RWPE1 (cell line): ENCODE measurements at regions not wholly inside any gene's neighbourhood (a gene's known extent, or its start where the extent isn't known, plus 50 kb on each side); places are given as distances from the start of the nearest gene placed in this dataset.
A peak's percentile ranks its signal among the peaks of the same experiment; 100 is the strongest.

Experiments
- CTCF ChIA-PET: fragments of 350-600 bp; sonication (Branson Sonifier 250); formaldehyde crosslinking; extraction: SDS; loops from one replicate; lab custom pipeline; 2021; lab: Yijun Ruan, JAX
- POLR2A ChIA-PET: fragments of 400-600 bp; formaldehyde crosslinking; extraction: SDS; loops from one replicate; lab custom pipeline; 2020; ENCODE audit warnings: antibody characterized with exemption; ENCODE audit not compliant: low non-redundant PET; lab: Yijun Ruan, JAX
- DNase-seq: peaks from one replicate; pipeline ENCODE4 v3.0.0; 2012; ENCODE audit warnings: low spot score
- H3K27ac ChIP-seq: fragments of 450-650 bp; 2 replicates; pipeline ENCODE4 v1.5.1; 2017
- CTCF ChIP-seq: fragments of 450-650 bp; conservative IDR thresholded peaks from 2 replicates; pipeline ENCODE4 v1.5.1; 2017; ENCODE audit warnings: low read depth, mild to moderate bottlenecking

- DNase-seq, result no peak
- TF ChIP-seq CTCF, result no peak
- CTCF ChIA-PET, result interaction anchor here (0.6 to 0.7 kb wide), 2 partner anchors 57 to 245 kb away, joined by 3 to 4 read pairs; no protein-coding TSS in a partner anchor
- no peak overlapping the region for H3K27ac ChIP-seq
- POLR2A ChIA-PET, result no interaction called here
Measured at GRCh38 chr11:26896719-26897118, 97.2 kb upstream of the FIBIN start.

GRCh38 chr11:26898799-26899198, 95.1 kb upstream of the FIBIN start:
- no peak for TF ChIP-seq CTCF
- DNase-seq, result no peak
- no peak overlapping the region for H3K27ac ChIP-seq
- CTCF ChIA-PET, result no interaction called here
- POLR2A ChIA-PET, result no interaction called here

GRCh38 chr11:26901162-26901561, 92.8 kb upstream of the FIBIN start:
- no peak for DNase-seq
- ChIA-PET POLR2A (no interaction called here), CTCF (interaction anchor here (0.6 to 0.7 kb wide), 3 partner anchors 62 to 597 kb away, joined by 3 to 7 read pairs (median 3); no protein-coding TSS in a partner anchor)
- TF ChIP-seq CTCF, result no peak
- H3K27ac ChIP-seq, result no peak overlapping the region

- POLR2A ChIA-PET, result no interaction called here
- no peak for DNase-seq
- no peak for TF ChIP-seq CTCF
- CTCF ChIA-PET, result no interaction called here
- no peak overlapping the region for H3K27ac ChIP-seq
Measured at GRCh38 chr11:26904132-26904531, 89.8 kb upstream of the FIBIN start.

GRCh38 chr11:26904801-26905200, 89.1 kb upstream of the FIBIN start:
- no peak for DNase-seq
- TF ChIP-seq CTCF, result no peak
- POLR2A ChIA-PET, result no interaction called here
- no peak overlapping the region for H3K27ac ChIP-seq
- CTCF ChIA-PET, result no interaction called here

- TF ChIP-seq CTCF, result no peak
- H3K27ac ChIP-seq, result peak overlapping the region; percentile 58
- ChIA-PET POLR2A (no interaction called here), CTCF (no interaction called here)
- DNase-seq, result peak; percentile 7
Measured at GRCh38 chr11:26905368-26905767, 88.5 kb upstream of the FIBIN start.
